GM21515 (cell line): ENCODE measurements at regions not wholly inside any gene's neighbourhood (a gene's known extent, or its start where the extent isn't known, plus 50 kb on each side); places are given as distances from the start of the nearest gene placed in this dataset.

Source experiments
- ATAC-seq: cut with Tn5 transposase; IDR thresholded peaks from one replicate; pipeline ENCODE4 v1.9.1; 2021; ENCODE audit not compliant: unreplicated experiment

DNA sequence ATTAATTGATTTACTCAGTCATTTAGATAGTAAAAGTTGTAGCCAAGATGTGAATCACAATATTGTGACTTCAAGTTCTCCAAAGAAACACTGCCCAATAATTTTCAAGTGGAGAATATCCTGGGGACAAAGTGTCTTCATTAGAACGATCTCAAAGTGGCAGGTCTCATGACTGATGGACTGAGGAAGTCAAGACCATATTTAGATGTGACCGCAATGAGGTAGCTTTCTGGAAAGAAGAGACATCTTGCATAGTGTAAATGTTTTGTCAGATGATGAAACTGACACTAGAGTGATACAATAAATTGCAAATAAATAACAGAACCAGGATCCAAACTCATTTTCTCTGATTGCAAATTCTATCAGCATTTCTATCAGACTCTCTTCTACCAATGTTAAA is 1476.9 kb downstream of the EFNB2 start:
- no peak for ATAC-seq

DNA sequence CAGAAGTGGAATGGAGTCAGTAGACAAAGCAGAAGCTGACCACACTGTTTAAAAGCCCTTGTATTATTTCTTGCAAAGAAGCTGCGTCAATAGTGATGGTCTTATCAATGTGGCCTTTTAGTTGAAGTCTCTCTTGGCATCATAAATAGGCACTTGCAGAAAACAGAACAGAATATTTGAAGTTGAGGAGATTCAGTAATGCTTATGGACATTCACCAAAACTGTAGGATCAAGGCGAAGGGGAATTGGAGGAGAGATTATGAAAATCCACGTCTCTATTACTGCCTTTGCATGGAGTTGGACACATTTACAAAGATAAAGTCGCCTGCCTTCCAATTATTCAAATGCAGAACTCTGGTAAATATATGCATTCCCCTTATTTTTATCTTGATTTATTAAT is 1482.8 kb downstream of the EFNB2 start:
- no peak for ATAC-seq

- ATAC-seq = no peak
Observed at GRCh38 chr13:105050686-105051085, 1484.8 kb downstream of the EFNB2 start.

DNA sequence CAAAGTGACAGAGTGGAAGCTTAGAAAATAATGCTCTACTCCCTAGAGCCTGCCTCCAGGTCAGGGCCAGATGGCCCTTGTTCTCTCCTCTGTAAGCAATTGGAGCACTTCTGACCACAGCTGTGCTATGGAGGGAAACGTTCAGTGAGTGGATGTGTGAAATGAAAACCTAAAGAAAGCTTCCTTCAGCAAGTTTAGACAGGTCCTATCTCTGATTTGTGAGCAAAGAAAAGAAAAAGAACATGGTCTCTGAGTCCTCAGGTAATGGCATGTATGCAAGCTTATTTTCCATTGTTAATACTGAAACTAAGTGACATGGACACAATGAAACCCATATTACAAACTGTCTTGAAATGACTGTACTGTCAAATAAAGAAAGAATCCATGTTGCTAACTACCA is 1486.8 kb downstream of the EFNB2 start:
- ATAC-seq = peak; percentile 90

DNA sequence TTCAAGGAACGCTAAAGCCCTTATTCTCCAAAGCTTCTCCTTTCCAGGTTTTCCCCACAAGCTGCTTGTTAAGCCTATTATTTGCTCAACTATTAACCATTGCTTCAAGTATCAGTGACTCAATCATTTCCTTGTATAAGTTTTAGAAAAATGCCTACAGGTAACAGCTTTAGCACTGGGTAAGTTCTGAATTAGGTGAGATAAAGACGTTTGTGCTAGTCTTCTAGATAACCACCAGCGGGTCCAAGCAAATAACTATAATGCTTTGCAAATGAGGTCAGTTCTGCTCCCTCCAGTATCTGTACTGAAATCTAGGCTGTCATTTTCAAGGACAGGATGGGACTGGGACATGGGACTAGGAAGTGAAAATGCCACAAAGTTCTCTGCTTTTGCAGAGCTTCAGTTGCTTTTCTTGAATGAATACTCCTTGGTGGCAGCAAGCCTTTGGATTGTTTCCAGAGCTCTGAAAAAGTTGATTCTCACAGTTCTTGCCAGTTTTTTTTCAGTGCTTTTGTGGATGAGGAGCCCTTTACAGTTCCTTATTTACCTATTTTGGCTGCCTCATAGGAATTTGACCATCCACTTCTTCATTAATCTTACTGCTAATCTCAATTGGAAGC is 1487.7 kb downstream of the EFNB2 start:
- no peak for ATAC-seq

GRCh38 chr13:105037110-105037509 is 1498.4 kb downstream of the EFNB2 start:
- no peak for ATAC-seq

DNA sequence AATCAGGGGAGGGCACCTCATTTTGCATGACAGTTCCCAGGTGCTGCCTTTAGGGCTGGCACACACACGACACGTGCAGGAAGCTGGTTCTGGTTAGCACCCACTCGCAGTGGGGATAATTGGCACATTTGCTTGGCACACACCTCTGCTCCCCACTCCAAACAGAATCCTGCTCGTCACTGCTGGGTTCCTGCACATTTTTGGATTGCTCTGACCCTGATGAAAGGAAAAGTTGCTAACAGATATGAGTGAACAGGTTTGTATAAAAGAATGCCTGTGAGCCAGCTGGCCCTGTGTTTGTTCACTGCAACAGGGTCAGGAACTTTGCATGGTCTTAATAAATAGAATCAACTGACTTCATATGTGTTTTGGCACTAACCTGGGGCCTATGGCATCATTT is 1500.4 kb downstream of the EFNB2 start:
- ATAC-seq = no peak

GRCh38 chr13:105033999-105034398 is 1501.5 kb downstream of the EFNB2 start:
- no peak for ATAC-seq

- ATAC-seq = no peak
Observed at GRCh38 chr13:105031306-105031705, 1504.2 kb downstream of the EFNB2 start.

- ATAC-seq = no peak
Observed at GRCh38 chr13:105030851-105031250, 1504.6 kb downstream of the EFNB2 start.

DNA sequence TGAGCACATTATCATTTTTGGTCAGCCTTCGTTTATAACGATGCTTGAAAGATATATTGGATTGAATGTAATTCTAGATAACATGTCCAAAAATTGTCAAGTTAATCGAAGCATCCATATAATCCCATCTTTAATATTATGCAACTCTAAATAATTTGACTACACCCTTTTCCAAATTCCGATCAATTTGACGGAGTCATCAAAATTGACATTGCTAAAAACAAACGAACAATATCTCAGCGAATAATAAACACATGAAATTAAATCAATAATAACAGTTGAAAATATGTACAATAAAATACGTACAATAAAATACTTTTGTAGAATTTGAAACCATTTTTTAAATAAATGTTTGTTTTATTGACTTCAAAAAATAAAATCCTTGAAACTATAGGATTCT is 1516.4 kb downstream of the EFNB2 start:
- no peak for ATAC-seq

- ATAC-seq = no peak
Observed at GRCh38 chr13:105016266-105016665, 1519.2 kb downstream of the EFNB2 start.

- no peak for ATAC-seq
Observed at GRCh38 chr13:105008604-105009003, 1526.9 kb downstream of the EFNB2 start.

- no peak for ATAC-seq
Observed at GRCh38 chr13:105007166-105007808, 1528.2 kb downstream of the EFNB2 start.

- ATAC-seq = no peak
Observed at GRCh38 chr13:104996022-104996421, 1539.4 kb downstream of the EFNB2 start.

GRCh38 chr13:104993708-104994107 is 1541.8 kb downstream of the EFNB2 start:
- ATAC-seq = no peak

GRCh38 chr13:104987621-104988020 is 1547.8 kb downstream of the EFNB2 start:
- ATAC-seq = no peak

GRCh38 chr13:104984296-104984818 is 1551.1 kb downstream of the EFNB2 start:
- ATAC-seq = peak; percentile 84

DNA sequence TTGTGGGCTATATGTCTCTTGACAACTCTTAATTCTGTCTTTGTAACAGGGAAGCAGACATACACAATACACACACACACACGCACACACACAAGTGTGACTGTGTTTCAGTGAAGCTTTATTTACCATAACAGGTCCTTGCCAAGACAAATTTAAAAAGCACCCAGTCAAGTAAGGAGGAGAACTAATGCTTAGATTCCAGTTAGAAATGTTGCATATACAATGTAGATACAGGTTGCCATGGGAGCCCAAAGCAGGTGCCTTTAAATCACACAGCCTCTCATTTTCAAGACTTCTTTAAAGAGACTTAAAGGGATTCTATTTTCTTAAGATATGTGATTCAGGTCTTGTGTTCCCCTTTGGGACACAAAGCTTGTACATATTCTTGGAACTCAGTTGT is 1551.9 kb downstream of the EFNB2 start:
- no peak for ATAC-seq

DNA sequence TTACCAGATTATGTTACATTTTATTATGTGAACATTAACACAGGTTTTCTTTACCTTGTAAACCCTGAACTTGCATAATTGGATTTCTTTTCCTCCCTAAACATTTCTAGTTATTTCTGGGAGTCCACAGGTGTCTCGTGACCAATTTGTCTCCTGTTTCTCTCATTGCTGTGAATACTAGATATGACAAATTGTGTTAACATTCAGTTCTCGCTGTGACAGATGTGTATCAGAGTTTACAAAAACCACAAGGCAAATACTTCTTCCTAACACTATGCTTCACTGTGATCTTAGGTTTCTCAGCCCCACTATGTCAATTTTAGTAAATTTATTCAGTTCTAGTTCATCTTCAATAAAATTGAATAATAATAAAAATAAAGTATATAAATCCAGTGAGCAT is 1554.9 kb downstream of the EFNB2 start:
- ATAC-seq = no peak

- ATAC-seq = no peak
Observed at GRCh38 chr13:104979281-104980030, 1556.0 kb downstream of the EFNB2 start.

DNA sequence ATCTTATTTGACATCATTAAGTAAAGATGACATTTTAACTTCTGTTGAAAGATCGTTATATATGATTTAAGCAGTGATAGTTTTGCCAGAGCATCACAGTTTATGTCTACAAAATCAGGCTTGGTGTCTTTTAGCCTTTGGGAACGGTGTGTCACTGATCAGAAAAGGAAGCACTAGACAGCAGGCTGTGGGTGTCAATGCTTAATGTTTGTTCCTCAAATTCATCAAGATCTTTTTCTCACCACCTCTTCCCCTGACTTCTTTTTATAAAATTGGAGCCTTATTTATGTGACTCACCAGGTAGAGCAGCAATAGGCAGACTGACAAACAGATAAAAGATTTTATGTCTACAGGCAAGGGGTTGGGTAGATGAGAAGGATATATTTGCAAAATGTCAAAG is 1558.5 kb downstream of the EFNB2 start:
- ATAC-seq = no peak
